ENCODE measurements at regions not wholly inside any gene's neighbourhood (a gene's known extent, or its start where the extent isn't known, plus 50 kb on each side); places are given as distances from the start of the nearest gene placed in this dataset.

GRCh38 chr5:112656451-112656850, 81.2 kb upstream of the APC start:
- TF ChIP-seq, protein P1, sequence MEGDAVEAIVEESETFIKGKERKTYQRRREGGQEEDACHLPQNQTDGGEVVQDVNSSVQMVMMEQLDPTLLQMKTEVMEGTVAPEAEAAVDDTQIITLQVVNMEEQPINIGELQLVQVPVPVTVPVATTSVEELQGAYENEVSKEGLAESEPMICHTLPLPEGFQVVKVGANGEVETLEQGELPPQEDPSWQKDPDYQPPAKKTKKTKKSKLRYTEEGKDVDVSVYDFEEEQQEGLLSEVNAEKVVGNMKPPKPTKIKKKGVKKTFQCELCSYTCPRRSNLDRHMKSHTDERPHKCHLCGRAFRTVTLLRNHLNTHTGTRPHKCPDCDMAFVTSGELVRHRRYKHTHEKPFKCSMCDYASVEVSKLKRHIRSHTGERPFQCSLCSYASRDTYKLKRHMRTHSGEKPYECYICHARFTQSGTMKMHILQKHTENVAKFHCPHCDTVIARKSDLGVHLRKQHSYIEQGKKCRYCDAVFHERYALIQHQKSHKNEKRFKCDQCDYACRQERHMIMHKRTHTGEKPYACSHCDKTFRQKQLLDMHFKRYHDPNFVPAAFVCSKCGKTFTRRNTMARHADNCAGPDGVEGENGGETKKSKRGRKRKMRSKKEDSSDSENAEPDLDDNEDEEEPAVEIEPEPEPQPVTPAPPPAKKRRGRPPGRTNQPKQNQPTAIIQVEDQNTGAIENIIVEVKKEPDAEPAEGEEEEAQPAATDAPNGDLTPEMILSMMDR (conservative IDR thresholded peaks at IDR 0.05): no peak
- no peak for TF ChIP-seq ZFX (IDR thresholded peaks at IDR 0.05)

Measured in C4-2B (cell line).